Activated CD8-positive, alpha-beta memory T cell treated with anti-CD3 and anti-CD28 coated beads for 36 hours (primary cell): ENCODE measurements at regions not wholly inside any gene's neighbourhood (a gene's known extent, or its start where the extent isn't known, plus 50 kb on each side); places are given as distances from the start of the nearest gene placed in this dataset.

Source experiments
- CTCF ChIA-PET: fragments of 350-600 bp; sonication (Branson Sonifier 250); formaldehyde crosslinking; loops from one replicate; lab custom pipeline; 2021; ENCODE audit warnings: antibody characterized with exemption; lab: Charles Lee
- POLR2A ChIA-PET: fragments of 350-600 bp; sonication (Branson Sonifier 250); formaldehyde crosslinking; loops from one replicate; lab custom pipeline; 2021; ENCODE audit warnings: antibody characterized with exemption; lab: Charles Lee

DNA sequence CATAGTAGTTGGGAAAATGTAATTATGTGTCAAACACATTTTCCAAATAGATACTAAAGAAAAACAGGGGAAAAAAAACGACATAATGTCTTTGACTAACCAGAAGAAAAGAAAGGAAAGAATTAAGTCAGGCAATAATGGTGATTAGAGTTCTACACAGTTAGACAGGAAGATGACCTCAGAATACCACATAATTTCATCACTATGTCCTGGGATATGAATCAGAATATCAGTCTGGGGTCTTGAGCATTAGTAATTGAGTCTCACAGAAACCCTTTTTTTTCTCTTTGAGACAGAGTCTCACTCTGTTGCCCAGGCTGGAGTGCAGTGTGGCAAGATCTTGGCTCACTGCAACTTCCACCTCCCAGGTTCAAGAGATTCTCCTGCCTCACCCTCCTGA is 503.4 kb downstream of the SLITRK1 start:
- CTCF ChIA-PET: no interaction called here
- POLR2A ChIA-PET: no interaction called here

DNA sequence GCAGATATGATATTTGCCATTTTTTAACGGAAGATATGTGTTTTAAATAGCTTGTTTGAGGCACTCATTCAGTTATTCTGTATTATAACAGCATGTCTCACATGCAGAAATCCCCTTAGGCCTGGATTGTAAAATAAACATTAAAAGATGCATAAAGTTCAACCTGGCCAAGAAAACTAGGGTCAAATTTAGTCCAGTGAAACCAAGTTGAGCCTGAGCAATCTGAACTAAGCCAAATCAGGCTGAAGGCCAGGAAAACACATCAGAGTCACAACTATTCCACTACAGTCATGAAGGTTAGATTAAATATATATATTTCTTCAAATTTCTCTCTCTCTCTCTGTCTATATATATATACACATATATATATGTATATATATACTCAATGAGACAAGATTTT is 504.8 kb downstream of the SLITRK1 start:
- CTCF ChIA-PET: no interaction called here
- POLR2A ChIA-PET: no interaction called here

- POLR2A ChIA-PET: no interaction called here
- CTCF ChIA-PET: no interaction called here
Measured at GRCh38 chr13:83372786-83373185, 509.5 kb downstream of the SLITRK1 start.

DNA sequence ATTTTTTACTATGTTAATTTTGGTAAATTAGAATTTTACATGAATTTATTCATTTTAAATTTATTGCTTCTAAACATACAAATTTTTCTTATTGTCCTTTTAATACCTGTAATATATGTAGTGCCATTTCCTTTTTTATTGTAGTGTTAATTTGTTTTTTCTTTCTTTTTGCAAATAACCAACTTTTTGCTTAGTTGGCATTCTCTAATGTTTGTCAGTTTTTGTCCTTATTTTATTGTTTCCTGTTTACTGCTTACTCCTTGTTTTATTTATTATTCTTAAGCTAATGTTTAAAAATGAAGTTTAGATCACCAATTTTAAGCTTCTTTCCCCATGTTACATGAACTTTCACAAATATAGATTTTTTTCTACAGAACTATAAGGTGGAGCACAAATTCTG is 516.6 kb downstream of the SLITRK1 start:
- POLR2A ChIA-PET: no interaction called here
- CTCF ChIA-PET: no interaction called here

GRCh38 chr13:83355041-83355440 is 527.2 kb downstream of the SLITRK1 start:
- POLR2A ChIA-PET: no interaction called here
- CTCF ChIA-PET: no interaction called here

DNA sequence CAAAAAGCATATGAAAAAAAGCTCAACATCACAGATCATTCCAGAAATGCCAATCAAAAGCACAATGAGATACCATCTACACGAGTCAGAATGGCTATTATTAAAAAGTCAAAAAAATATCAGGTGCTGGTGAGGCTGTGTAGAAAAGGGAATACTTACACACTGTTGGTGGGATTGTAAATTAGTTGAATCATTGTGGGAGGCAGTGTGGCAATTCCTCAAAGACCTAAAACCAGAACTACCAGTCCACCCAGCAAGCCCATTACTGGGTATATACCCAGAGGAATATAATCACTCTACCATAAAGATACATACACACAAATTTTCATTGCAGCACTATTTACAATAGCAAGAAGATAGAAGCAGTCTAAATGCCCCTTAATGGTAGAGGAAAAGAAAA is 529.9 kb downstream of the SLITRK1 start:
- CTCF ChIA-PET: no interaction called here
- POLR2A ChIA-PET: no interaction called here

GRCh38 chr13:83350569-83350968 is 531.7 kb downstream of the SLITRK1 start:
- ChIA-PET CTCF (no interaction called here), POLR2A (no interaction called here)

DNA sequence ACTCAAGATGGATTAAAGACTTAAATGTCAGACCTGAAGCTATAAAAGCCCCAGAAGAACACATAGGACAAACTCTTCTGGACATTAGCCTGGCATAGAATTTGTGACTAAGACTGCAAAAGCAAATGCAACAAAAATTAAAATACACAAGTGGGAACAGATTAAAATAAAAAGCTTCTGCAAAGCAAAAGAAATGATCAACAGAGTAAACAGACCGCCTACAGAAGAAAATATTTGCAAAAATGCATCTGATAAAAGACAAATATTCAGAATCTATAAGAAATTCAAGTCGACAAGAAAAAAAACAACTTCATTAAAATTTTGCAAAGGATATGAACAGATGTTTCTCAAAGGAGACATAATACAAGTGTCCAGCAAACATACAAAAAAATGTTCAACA is 537.8 kb downstream of the SLITRK1 start:
- ChIA-PET CTCF (no interaction called here), POLR2A (no interaction called here)

GRCh38 chr13:83340170-83340569 is 542.1 kb downstream of the SLITRK1 start:
- CTCF ChIA-PET: no interaction called here
- POLR2A ChIA-PET: no interaction called here

GRCh38 chr13:83333614-83334388 is 548.5 kb downstream of the SLITRK1 start:
- ChIA-PET POLR2A (no interaction called here), CTCF (no interaction called here)

DNA sequence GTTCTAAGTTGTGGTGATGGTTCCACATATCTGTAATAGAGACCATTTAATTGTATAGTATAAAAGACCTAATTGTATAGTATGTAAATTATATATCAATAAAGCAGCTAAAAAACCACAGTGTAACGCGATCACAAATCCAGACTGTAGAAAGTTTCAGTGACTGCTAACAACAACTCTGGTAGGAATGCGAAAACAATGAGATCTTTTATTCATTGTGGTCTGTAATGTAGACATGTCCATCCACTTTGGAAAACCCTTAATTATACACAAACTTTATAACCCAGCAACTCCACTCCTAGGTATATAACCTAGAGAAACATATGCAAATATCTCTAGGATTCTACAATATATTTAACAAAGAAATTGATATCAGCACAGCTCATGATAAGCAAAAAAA is 549.5 kb downstream of the SLITRK1 start:
- POLR2A ChIA-PET: no interaction called here

DNA sequence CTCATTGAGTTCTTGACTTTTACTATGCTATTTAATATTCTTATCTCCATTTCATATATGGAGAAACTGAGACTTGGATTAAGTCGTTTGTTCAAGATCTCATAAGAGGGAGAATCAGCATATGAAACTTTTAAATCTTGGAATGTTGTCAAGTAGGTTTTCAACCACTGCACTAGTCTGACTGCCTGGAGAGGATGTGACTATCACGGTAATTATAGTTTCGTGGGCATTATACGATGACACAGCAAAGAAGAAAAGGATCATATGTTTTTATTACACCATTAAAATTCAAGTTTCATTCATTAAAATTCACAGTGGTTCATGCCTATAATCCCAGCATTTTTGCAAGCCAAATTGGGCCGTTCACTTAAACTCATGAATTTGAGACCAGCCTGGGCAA is 555.2 kb downstream of the SLITRK1 start:
- CTCF ChIA-PET: no interaction called here

More for the DNA sequence above, 549.5 kb downstream of the SLITRK1 start:
- CTCF ChIA-PET: no interaction called here

GRCh38 chr13:83325125-83325853 is 557.0 kb downstream of the SLITRK1 start:
- ChIA-PET CTCF (no interaction called here), POLR2A (no interaction called here)

More for the DNA sequence above, 555.2 kb downstream of the SLITRK1 start:
- POLR2A ChIA-PET: no interaction called here

DNA sequence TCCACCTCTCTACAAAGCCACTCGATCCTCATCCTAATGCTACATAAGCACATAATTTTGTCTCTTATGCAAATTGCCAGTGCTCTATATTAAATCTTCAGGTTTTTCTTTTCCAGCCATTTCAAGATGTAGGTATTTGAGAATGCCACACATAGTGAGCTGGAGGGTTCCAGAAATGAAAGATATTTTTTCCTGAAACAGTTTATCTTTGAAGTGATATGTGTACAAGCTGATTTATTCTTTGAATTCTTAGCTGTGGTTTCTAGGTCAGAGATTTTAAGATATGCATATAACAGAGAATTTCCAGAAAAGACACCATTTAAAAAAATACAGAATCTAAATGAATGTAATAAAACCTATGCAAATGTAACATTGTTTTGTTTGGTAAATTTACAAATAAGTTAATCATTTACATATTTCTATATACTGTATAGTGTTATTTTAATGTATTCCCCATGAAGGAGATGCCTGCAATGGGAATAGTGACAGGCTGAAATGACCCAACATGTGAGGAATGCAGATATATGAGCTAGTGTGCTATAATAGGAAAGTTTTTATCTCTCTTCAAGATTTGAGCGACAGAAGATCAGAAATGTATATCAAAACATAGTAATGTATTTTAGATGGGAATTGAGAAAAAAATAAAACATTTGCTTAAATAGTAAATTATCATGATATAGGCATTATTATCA is 570.2 kb downstream of the SLITRK1 start:
- CTCF ChIA-PET: no interaction called here
- POLR2A ChIA-PET: no interaction called here

DNA sequence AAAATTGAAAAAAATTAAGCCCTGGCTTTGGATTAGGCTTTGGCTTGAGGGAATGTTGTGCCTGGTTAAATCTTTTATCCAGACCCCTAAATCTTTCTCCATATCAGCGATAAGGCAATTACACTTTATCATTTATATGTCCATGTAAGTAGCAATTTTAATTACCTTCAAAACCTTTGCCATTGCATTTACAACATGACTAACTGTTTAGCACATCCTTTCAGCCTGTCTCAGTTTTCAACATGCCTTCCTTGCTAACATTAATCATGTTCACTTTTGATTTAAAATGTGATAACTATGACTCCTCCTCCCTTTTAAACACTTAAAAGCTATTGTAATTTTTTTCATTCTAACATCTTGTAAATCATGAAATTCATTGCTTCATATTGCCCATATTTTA is 583.7 kb downstream of the SLITRK1 start:
- POLR2A ChIA-PET: no interaction called here
- CTCF ChIA-PET: no interaction called here

GRCh38 chr13:83297586-83298290 is 584.5 kb downstream of the SLITRK1 start:
- ChIA-PET POLR2A (no interaction called here), CTCF (no interaction called here)

DNA sequence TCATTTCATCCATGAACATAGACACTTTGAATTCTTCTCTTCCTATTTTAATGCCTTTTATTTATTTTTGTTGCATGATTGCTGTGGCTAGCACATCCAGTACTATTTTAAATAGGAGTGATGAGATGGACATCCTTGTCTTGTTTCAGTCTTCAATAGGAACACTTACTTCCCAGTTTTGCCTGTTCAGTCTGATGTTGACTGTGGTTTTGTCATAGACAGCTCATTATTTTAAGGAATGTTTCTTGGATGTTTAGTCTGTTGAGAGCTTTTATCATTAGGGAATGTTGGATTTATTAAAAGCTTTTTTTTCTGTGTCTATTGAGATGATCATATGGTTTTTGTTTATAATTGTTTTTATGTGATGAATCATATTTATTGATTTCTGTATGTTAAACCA is 586.6 kb downstream of the SLITRK1 start:
- ChIA-PET POLR2A (no interaction called here), CTCF (no interaction called here)

DNA sequence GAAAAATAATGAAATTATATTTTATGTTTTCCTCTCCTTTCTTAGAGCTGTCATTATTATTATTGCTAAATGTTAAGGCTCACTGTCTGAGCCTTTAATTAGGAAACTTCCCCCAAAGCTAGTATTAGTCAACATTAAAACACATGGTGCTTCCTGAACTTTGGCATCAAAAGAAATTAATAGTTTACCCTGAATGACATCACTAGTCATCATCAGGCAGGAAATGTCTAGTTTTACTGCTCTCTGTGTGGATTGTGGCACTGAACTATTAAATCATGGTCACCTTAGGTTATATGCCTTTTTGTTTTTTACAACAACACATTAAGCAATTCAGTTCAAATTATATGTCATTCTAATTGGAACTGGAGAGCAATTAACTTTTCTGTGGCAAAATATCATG is 595.5 kb downstream of the SLITRK1 start:
- CTCF ChIA-PET: no interaction called here
- POLR2A ChIA-PET: no interaction called here

DNA sequence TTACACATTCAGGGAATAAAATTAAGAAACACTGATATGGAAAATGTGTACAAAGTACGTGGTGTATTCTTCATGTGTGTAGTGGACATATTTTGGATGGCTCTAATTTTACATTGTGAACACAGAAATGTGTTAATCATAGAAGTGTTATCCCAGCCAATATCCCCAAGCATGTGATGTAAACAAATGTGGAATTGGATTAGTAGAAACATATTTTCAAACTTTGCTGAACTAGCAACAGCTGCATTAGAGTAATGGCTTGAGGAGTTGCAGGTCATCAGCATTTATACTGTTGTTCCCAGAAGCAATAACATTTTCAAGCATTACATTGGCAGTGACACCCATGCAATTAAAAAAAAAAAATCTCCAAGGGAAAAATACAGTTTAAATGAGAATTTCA is 600.6 kb downstream of the SLITRK1 start:
- POLR2A ChIA-PET: no interaction called here

DNA sequence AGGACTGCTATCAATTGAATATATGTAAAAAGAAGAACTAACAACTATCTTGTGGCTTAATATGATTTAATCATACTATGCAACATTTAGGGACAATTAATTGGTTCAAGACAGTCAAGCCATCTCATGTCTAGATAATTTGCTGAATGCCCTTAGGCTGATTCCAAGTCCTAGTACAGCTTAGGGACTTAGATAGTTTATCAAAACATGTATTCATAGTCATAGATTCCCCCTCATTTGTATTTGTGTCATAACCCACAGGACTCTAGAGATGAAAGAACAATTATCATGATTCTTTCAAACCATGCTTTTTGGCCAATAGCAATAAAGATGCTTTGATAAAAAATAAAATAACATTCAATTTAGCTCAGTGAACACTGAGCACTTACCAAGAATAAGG is 607.6 kb downstream of the SLITRK1 start:
- ChIA-PET CTCF (no interaction called here), POLR2A (no interaction called here)

More for the DNA sequence above, 600.6 kb downstream of the SLITRK1 start:
- CTCF ChIA-PET: interaction anchor here (0.6 kb wide), 1 partner anchor 705 kb away, joined by 3 read pairs; no protein-coding TSS in a partner anchor
